Liver (tissue), 8 donors: ENCODE measurements at regions not wholly inside any gene's neighbourhood (a gene's known extent, or its start where the extent isn't known, plus 50 kb on each side); places are given as distances from the start of the nearest gene placed in this dataset.

Experiments used
- DNase-seq: peaks from one replicate; pipeline ENCODE4 v3.0.0-alpha.2; 2017; ENCODE audit warnings: low spot score
- H3K27ac ChIP-seq, 2 donors: one replicate each; pipeline ENCODE4 v1.7.0; 2013; ENCODE audit warnings: inconsistent platforms in 2 of 2, low read length in 2 of 2, control low read depth in 1 of 2, low read depth in 1 of 2, mild to moderate bottlenecking in 1 of 2
- H3K27me3 ChIP-seq, 4 donors: one replicate each; pipeline versions ENCODE4 v1.6.1 to v1.7.0; 2013; ENCODE audit warnings: low read length in 3 of 4, inconsistent platforms in 1 of 4, mild to moderate bottlenecking in 1 of 4, moderate library complexity in 1 of 4; ENCODE audit not compliant: control insufficient read depth in 4 of 4, insufficient read depth in 4 of 4
- H3K36me3 ChIP-seq, 4 donors: one replicate each; pipeline versions ENCODE4 v1.6.1 to v1.7.0; 2013; ENCODE audit warnings: low read length in 3 of 4, mild to moderate bottlenecking in 3 of 4, low read depth in 1 of 4, moderate library complexity in 1 of 4; ENCODE audit not compliant: control insufficient read depth in 4 of 4, insufficient read depth in 3 of 4
- H3K4me1 ChIP-seq, 4 donors: one replicate each; pipeline versions ENCODE4 v1.6.1 to v1.7.0; 2013; ENCODE audit warnings: low read length in 3 of 4, mild to moderate bottlenecking in 3 of 4, moderate library complexity in 1 of 4; ENCODE audit not compliant: control insufficient read depth in 4 of 4, insufficient read depth in 4 of 4
- H3K4me3 ChIP-seq, 3 donors: one replicate each; pipeline versions ENCODE4 v1.6.1 to v1.7.0; 2013; ENCODE audit warnings: low read length in 3 of 3, control low read depth in 1 of 3, low read depth in 1 of 3, mild to moderate bottlenecking in 1 of 3
- H3K9ac ChIP-seq, 2 donors: one replicate each; pipeline ENCODE4 v1.7.0; 2013; ENCODE audit warnings: low read length in 2 of 2, mild to moderate bottlenecking in 2 of 2, moderate library complexity in 2 of 2, control low read depth in 1 of 2, low read depth in 1 of 2
- H3K9me3 ChIP-seq, 4 donors: one replicate each; pipeline versions ENCODE4 v1.6.1 to v1.7.0; 2013; ENCODE audit warnings: low read length in 3 of 4; ENCODE audit not compliant: control insufficient read depth in 4 of 4
- EGR1 ChIP-seq, 2 donors: IDR thresholded peaks; 2 replicates each; pipeline ENCODE4 v1.6.1; 2016 to 2018; ENCODE audit warnings: antibody characterized with exemption in 2 of 2, low read depth in 2 of 2
- FOXA1 ChIP-seq: IDR thresholded peaks from 2 replicates; pipeline ENCODE4 v1.6.1; 2016; ENCODE audit warnings: antibody characterized with exemption
- FOXA2 ChIP-seq: IDR thresholded peaks from 2 replicates; pipeline ENCODE4 v1.6.1; 2016; ENCODE audit warnings: antibody characterized with exemption
- GABPA ChIP-seq, 2 donors: IDR thresholded peaks in 1 of 2; conservative IDR thresholded peaks in 1 of 2; 2 replicates each; pipeline ENCODE4 v1.6.1; 2016; ENCODE audit warnings: antibody characterized with exemption in 2 of 2, mild to moderate bottlenecking in 1 of 2, moderate library complexity in 1 of 2
- HNF4A ChIP-seq, 2 donors: conservative IDR thresholded peaks; 2 replicates each; pipeline ENCODE4 v1.6.1; 2016; ENCODE audit warnings: antibody characterized with exemption in 2 of 2, mild to moderate bottlenecking in 2 of 2
- HNF4G ChIP-seq: IDR thresholded peaks from 2 replicates; pipeline ENCODE4 v1.6.1; 2016; ENCODE audit warnings: antibody characterized with exemption
- JUND ChIP-seq, 2 donors: IDR thresholded peaks; 2 replicates each; pipeline ENCODE4 v1.6.1; 2016; ENCODE audit warnings: antibody characterized with exemption in 2 of 2
- NR2F2 ChIP-seq: IDR thresholded peaks from 2 replicates; pipeline ENCODE4 v1.6.1; 2016; ENCODE audit warnings: antibody characterized with exemption
- RAD21 ChIP-seq, 2 donors: IDR thresholded peaks; 2 replicates each; pipeline ENCODE4 v1.6.1; 2016; ENCODE audit warnings: antibody characterized with exemption in 2 of 2, mild to moderate bottlenecking in 2 of 2
- RXRA ChIP-seq, 2 donors: IDR thresholded peaks; 2 replicates each; pipeline ENCODE4 v1.6.1; 2017 to 2018; ENCODE audit warnings: antibody characterized with exemption in 2 of 2, mild to moderate bottlenecking in 1 of 2
- SP1 ChIP-seq: IDR thresholded peaks from 2 replicates; pipeline ENCODE4 v1.6.1; 2018; ENCODE audit warnings: antibody characterized with exemption, mild to moderate bottlenecking
- TAF1 ChIP-seq: conservative IDR thresholded peaks from 2 replicates; pipeline ENCODE4 v1.6.1; 2016; ENCODE audit warnings: antibody characterized with exemption, mild to moderate bottlenecking
- YY1 ChIP-seq: IDR thresholded peaks from 2 replicates; pipeline ENCODE4 v1.6.1; 2016; ENCODE audit warnings: antibody characterized with exemption, mild to moderate bottlenecking
- WGBS: extraction: QIAGEN DNeasy Blood & Tissue Kit; methylation state at CpG from one replicate; pipeline ENCODE4 v1.1.7; 2013; 5-methylcytosine and 5-hydroxymethylcytosine counted together
- TF ChIP-seq, protein P1 (sequence below): IDR thresholded peaks from 2 replicates; pipeline ENCODE4 v1.6.1; 2016; ENCODE audit warnings: antibody characterized with exemption
- TF ChIP-seq, protein P2 (sequence below): fragments of 150-350 bp; IDR thresholded peaks from 2 replicates; pipeline ENCODE4 v1.5.1; 2017; ENCODE audit warnings: improper control_type of control experiment, low read depth, low read length; ENCODE audit not compliant: missing input control
- TF ChIP-seq, protein P3 (sequence below): IDR thresholded peaks from 2 replicates; pipeline ENCODE4 v1.6.1; 2016; ENCODE audit warnings: antibody characterized with exemption, mild to moderate bottlenecking
- TF ChIP-seq, protein P4 (sequence below): IDR thresholded peaks from 2 replicates; pipeline ENCODE4 v1.6.1; 2016; ENCODE audit warnings: antibody characterized with exemption
- donor health status: healthy.
- donor health status: healthy.
- donor health status: healthy.
- donor health status: healthy.
- donor health status: healthy.

DNA sequence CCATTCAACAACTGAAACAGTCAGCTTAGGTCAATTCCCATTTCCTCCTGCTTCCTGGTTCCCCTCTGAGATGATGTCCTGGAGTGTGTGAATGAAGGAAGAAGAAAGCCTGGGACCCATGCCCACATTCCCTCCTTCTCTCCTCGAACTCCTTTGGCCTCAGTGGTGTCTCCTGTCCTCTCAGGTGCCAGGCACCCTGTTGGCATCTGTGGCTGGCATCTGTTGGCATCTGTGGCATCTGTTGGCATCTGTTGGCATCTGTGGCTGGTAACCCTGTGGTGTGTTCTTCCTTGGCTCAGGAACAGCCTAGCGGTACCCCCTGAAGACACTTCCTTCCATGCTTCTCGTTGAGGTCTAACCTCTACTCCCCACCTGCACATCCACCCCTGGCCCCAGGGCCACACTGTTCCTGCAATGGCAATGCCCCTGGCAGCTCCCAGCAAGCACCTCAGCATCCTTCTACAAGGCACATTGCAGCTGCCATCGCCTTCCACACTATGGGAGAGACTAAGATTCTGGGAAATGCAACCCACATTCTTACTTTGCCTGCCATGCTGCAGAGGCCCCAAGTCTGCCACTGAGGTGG lies 114.4 kb upstream of the NEBL start:
- H3K36me3 ChIP-seq, result no peaks in the 10 kb centered on the region
- H3K9me3 ChIP-seq, result no peaks in the 10 kb centered on the region
- no peak overlapping the region for H3K4me3 ChIP-seq
- TF ChIP-seq YY1 (no peak), SP1 (no peak), JUND (IDR thresholded peaks at IDR 0.05) (no peak), HNF4A (conservative IDR thresholded peaks at IDR 0.05) (no peak), TAF1 (no peak), GABPA (IDR thresholded peaks at IDR 0.05 in 1 of 2, conservative IDR thresholded peaks at IDR 0.05 in 1 of 2) (no peak), HNF4G (no peak), EGR1 (IDR thresholded peaks at IDR 0.05; ENCODE audit: low read depth in 2 of 2) (no peak), RXRA (IDR thresholded peaks at IDR 0.05) (no peak), NR2F2 (no peak), RAD21 (IDR thresholded peaks at IDR 0.05) (no peak), FOXA1 (no peak)
- TF ChIP-seq, protein P1, sequence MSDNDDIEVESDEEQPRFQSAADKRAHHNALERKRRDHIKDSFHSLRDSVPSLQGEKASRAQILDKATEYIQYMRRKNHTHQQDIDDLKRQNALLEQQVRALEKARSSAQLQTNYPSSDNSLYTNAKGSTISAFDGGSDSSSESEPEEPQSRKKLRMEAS, result no peak
- TF ChIP-seq, protein P2, sequence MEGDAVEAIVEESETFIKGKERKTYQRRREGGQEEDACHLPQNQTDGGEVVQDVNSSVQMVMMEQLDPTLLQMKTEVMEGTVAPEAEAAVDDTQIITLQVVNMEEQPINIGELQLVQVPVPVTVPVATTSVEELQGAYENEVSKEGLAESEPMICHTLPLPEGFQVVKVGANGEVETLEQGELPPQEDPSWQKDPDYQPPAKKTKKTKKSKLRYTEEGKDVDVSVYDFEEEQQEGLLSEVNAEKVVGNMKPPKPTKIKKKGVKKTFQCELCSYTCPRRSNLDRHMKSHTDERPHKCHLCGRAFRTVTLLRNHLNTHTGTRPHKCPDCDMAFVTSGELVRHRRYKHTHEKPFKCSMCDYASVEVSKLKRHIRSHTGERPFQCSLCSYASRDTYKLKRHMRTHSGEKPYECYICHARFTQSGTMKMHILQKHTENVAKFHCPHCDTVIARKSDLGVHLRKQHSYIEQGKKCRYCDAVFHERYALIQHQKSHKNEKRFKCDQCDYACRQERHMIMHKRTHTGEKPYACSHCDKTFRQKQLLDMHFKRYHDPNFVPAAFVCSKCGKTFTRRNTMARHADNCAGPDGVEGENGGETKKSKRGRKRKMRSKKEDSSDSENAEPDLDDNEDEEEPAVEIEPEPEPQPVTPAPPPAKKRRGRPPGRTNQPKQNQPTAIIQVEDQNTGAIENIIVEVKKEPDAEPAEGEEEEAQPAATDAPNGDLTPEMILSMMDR, result no peak
- TF ChIP-seq, protein P3, sequence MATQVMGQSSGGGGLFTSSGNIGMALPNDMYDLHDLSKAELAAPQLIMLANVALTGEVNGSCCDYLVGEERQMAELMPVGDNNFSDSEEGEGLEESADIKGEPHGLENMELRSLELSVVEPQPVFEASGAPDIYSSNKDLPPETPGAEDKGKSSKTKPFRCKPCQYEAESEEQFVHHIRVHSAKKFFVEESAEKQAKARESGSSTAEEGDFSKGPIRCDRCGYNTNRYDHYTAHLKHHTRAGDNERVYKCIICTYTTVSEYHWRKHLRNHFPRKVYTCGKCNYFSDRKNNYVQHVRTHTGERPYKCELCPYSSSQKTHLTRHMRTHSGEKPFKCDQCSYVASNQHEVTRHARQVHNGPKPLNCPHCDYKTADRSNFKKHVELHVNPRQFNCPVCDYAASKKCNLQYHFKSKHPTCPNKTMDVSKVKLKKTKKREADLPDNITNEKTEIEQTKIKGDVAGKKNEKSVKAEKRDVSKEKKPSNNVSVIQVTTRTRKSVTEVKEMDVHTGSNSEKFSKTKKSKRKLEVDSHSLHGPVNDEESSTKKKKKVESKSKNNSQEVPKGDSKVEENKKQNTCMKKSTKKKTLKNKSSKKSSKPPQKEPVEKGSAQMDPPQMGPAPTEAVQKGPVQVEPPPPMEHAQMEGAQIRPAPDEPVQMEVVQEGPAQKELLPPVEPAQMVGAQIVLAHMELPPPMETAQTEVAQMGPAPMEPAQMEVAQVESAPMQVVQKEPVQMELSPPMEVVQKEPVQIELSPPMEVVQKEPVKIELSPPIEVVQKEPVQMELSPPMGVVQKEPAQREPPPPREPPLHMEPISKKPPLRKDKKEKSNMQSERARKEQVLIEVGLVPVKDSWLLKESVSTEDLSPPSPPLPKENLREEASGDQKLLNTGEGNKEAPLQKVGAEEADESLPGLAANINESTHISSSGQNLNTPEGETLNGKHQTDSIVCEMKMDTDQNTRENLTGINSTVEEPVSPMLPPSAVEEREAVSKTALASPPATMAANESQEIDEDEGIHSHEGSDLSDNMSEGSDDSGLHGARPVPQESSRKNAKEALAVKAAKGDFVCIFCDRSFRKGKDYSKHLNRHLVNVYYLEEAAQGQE, result no peak
- TF ChIP-seq, protein P4, sequence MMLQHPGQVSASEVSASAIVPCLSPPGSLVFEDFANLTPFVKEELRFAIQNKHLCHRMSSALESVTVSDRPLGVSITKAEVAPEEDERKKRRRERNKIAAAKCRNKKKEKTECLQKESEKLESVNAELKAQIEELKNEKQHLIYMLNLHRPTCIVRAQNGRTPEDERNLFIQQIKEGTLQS, result no peak
- DNase-seq, result no peak
- H3K27ac ChIP-seq, result no peak overlapping the region
- no peaks in the 10 kb centered on the region for H3K4me1 ChIP-seq
- H3K9ac ChIP-seq, result no peak overlapping the region
- WGBS, result 91% methylated on average over 4 of the region's 4 CpGs
- no peaks in the 10 kb centered on the region for H3K27me3 ChIP-seq

DNA sequence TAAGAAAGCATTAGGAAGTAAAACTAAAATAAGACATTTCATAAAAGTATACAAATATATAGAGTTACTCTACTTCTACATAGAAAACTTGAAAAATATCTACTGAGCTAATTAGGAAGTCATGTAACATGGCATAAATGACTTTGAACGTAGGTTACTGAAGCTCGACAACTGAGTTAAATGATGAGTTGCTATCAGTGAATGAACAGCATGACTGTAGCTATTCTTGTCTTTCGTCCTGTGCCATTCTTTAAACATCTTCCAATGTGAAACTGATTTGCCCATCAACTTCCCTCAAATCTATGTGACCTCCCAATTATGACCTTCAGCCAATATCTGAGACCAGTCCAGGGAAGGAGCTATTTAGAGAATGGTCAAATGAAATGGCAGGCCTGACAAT lies 113.5 kb upstream of the NEBL start:
- H3K9me3 ChIP-seq, result no peaks in the 10 kb centered on the region
- H3K27ac ChIP-seq, result no peak overlapping the region
- 89% methylated on average over 3 of the region's 3 CpGs for WGBS
- H3K27me3 ChIP-seq, result no peaks in the 10 kb centered on the region
- H3K4me3 ChIP-seq, result no peak overlapping the region
- no peaks in the 10 kb centered on the region for H3K36me3 ChIP-seq
- no peak overlapping the region for H3K9ac ChIP-seq
- DNase-seq, result no peak
- TF ChIP-seq HNF4A (conservative IDR thresholded peaks at IDR 0.05) (no peak), NR2F2 (no peak), RAD21 (IDR thresholded peaks at IDR 0.05) (no peak), FOXA2 (no peak), HNF4G (no peak), TAF1 (no peak), FOXA1 (no peak), EGR1 (IDR thresholded peaks at IDR 0.05; ENCODE audit: low read depth in 2 of 2) (no peak), JUND (IDR thresholded peaks at IDR 0.05) (no peak)
- TF ChIP-seq, protein P1, result no peak
- TF ChIP-seq, protein P2, result no peak
- TF ChIP-seq, protein P3, result no peak
- no peaks in the 10 kb centered on the region for H3K4me1 ChIP-seq
